ENCODE measurements at regions not wholly inside any gene's neighbourhood (a gene's known extent, or its start where the extent isn't known, plus 50 kb on each side); places are given as distances from the start of the nearest gene placed in this dataset.

- no peak for TF ChIP-seq CTCF (IDR thresholded peaks at IDR 0.05; ENCODE audit: low read depth, low read length, missing input control)
- no peak for TF ChIP-seq TAF1 (conservative IDR thresholded peaks at IDR 0.05)
- TF ChIP-seq EGR1 (IDR thresholded peaks at IDR 0.05; ENCODE audit: low read depth in 2 of 2) = no peak
- TF ChIP-seq MAX (IDR thresholded peaks at IDR 0.05) = no peak
- TF ChIP-seq, protein P1, sequence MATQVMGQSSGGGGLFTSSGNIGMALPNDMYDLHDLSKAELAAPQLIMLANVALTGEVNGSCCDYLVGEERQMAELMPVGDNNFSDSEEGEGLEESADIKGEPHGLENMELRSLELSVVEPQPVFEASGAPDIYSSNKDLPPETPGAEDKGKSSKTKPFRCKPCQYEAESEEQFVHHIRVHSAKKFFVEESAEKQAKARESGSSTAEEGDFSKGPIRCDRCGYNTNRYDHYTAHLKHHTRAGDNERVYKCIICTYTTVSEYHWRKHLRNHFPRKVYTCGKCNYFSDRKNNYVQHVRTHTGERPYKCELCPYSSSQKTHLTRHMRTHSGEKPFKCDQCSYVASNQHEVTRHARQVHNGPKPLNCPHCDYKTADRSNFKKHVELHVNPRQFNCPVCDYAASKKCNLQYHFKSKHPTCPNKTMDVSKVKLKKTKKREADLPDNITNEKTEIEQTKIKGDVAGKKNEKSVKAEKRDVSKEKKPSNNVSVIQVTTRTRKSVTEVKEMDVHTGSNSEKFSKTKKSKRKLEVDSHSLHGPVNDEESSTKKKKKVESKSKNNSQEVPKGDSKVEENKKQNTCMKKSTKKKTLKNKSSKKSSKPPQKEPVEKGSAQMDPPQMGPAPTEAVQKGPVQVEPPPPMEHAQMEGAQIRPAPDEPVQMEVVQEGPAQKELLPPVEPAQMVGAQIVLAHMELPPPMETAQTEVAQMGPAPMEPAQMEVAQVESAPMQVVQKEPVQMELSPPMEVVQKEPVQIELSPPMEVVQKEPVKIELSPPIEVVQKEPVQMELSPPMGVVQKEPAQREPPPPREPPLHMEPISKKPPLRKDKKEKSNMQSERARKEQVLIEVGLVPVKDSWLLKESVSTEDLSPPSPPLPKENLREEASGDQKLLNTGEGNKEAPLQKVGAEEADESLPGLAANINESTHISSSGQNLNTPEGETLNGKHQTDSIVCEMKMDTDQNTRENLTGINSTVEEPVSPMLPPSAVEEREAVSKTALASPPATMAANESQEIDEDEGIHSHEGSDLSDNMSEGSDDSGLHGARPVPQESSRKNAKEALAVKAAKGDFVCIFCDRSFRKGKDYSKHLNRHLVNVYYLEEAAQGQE (IDR thresholded peaks at IDR 0.05) = no peak
- no peak for TF ChIP-seq RXRA (IDR thresholded peaks at IDR 0.05)
- no peak for TF ChIP-seq ZBTB33 (IDR thresholded peaks at IDR 0.05)
- TF ChIP-seq RAD21 (IDR thresholded peaks at IDR 0.05) = no peak
- TF ChIP-seq HNF4A (conservative IDR thresholded peaks at IDR 0.05) = no peak
- no peak for TF ChIP-seq GABPA (IDR thresholded peaks at IDR 0.05 in 1 of 2, conservative IDR thresholded peaks at IDR 0.05 in 1 of 2)
- TF ChIP-seq YY1 (IDR thresholded peaks at IDR 0.05) = no peak
- no peak for TF ChIP-seq FOXA1 (IDR thresholded peaks at IDR 0.05)
- no peak for TF ChIP-seq JUND (IDR thresholded peaks at IDR 0.05)
Observed at GRCh38 chr14:22415605-22415959, 173.4 kb downstream of the DAD1 start.

Measured in liver (tissue), 3 donors.